GM04504 (cell line): ENCODE measurements at regions not wholly inside any gene's neighbourhood (a gene's known extent, or its start where the extent isn't known, plus 50 kb on each side); places are given as distances from the start of the nearest gene placed in this dataset.

ENCODE experiments used
- DNase-seq: peaks from one replicate; pipeline ENCODE4 v3.0.0-alpha.2; 2012; ENCODE audit warnings: low read depth

- DNase-seq, result no peak
Measured at GRCh38 chr4:56286763-56287162, 100.5 kb downstream of the AASDH start.

GRCh38 chr4:56283375-56283774 is 103.9 kb downstream of the AASDH start:
- DNase-seq, result no peak

- no peak for DNase-seq
Measured at GRCh38 chr4:56282004-56282403, 105.3 kb downstream of the AASDH start.

GRCh38 chr4:56276547-56276946 is 110.7 kb downstream of the AASDH start:
- DNase-seq, result no peak

- no peak for DNase-seq
Measured at GRCh38 chr4:56273391-56273790, 113.9 kb downstream of the AASDH start.

GRCh38 chr4:56272927-56273326 is 114.4 kb downstream of the AASDH start:
- DNase-seq, result no peak

GRCh38 chr4:56272003-56272402 is 115.3 kb downstream of the AASDH start:
- DNase-seq, result no peak

GRCh38 chr4:56271131-56271530 is 116.2 kb downstream of the AASDH start:
- DNase-seq, result no peak

GRCh38 chr4:56267558-56267957 is 119.7 kb downstream of the AASDH start:
- no peak for DNase-seq

- DNase-seq, result no peak
Measured at GRCh38 chr4:56264873-56265272, 122.4 kb downstream of the AASDH start.

- no peak for DNase-seq
Measured at GRCh38 chr4:56261027-56261426, 126.3 kb downstream of the AASDH start.

- no peak for DNase-seq
Measured at GRCh38 chr4:56260320-56260719, 127.0 kb downstream of the AASDH start.

GRCh38 chr4:56259655-56260054 is 127.6 kb downstream of the AASDH start:
- no peak for DNase-seq

GRCh38 chr4:56255820-56256219 is 131.5 kb downstream of the AASDH start:
- no peak for DNase-seq

GRCh38 chr4:56253666-56254305 is 133.5 kb downstream of the AASDH start:
- DNase-seq, result no peak

GRCh38 chr4:56252561-56253152 is 134.6 kb downstream of the AASDH start:
- no peak for DNase-seq

- no peak for DNase-seq
Measured at GRCh38 chr4:56251556-56251955, 135.7 kb downstream of the AASDH start.

GRCh38 chr4:56250776-56251175 is 136.5 kb downstream of the AASDH start:
- no peak for DNase-seq

- no peak for DNase-seq
Measured at GRCh38 chr4:56247646-56248045, 139.6 kb downstream of the AASDH start.

- no peak for DNase-seq
Measured at GRCh38 chr4:56246233-56246610, 141.1 kb downstream of the AASDH start.

- DNase-seq, result no peak
Measured at GRCh38 chr4:56245547-56246232, 141.6 kb downstream of the AASDH start.

- DNase-seq, result no peak
Measured at GRCh38 chr4:56244681-56245080, 142.6 kb downstream of the AASDH start.

GRCh38 chr4:56243107-56243506 is 144.2 kb downstream of the AASDH start:
- no peak for DNase-seq

- no peak for DNase-seq
Measured at GRCh38 chr4:56241500-56241899, 145.8 kb downstream of the AASDH start.
